AG09319 (cell line): ENCODE measurements at regions not wholly inside any gene's neighbourhood (a gene's known extent, or its start where the extent isn't known, plus 50 kb on each side); places are given as distances from the start of the nearest gene placed in this dataset.

ENCODE experiments used
- DNase-seq: peaks from one replicate; pipeline ENCODE4 v3.0.0-alpha.2; 2010; ENCODE audit warnings: low read depth; ENCODE audit errors: extremely low read depth
- TF ChIP-seq, protein P1 (sequence below): IDR thresholded peaks from 2 replicates; pipeline ENCODE4 v1.5.1; 2011; ENCODE audit warnings: low read depth, mild to moderate bottlenecking, inconsistent platforms, low read length, moderate library complexity

DNA sequence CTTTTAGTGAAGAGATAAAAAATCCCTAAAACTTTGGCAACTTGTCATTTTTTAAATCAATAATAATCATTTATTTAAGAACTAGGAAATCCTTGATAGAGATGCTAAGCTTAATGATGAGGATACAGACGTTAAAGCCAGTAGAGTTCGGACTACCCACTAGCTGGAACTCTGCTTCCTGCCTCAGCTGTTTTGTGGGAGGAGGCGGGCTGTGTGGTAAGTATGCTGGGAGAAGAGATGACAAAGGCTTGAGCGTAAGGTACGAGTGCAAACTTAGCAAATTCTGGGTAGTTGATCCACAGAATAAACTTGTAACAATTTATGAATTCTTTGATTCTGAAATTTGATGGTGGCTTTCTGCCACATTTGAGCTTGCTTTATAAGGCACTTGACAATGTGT is 111.2 kb upstream of the NANOGP8 start:
- DNase-seq, result no peak
- TF ChIP-seq, protein P1, sequence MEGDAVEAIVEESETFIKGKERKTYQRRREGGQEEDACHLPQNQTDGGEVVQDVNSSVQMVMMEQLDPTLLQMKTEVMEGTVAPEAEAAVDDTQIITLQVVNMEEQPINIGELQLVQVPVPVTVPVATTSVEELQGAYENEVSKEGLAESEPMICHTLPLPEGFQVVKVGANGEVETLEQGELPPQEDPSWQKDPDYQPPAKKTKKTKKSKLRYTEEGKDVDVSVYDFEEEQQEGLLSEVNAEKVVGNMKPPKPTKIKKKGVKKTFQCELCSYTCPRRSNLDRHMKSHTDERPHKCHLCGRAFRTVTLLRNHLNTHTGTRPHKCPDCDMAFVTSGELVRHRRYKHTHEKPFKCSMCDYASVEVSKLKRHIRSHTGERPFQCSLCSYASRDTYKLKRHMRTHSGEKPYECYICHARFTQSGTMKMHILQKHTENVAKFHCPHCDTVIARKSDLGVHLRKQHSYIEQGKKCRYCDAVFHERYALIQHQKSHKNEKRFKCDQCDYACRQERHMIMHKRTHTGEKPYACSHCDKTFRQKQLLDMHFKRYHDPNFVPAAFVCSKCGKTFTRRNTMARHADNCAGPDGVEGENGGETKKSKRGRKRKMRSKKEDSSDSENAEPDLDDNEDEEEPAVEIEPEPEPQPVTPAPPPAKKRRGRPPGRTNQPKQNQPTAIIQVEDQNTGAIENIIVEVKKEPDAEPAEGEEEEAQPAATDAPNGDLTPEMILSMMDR, result no peak

DNA sequence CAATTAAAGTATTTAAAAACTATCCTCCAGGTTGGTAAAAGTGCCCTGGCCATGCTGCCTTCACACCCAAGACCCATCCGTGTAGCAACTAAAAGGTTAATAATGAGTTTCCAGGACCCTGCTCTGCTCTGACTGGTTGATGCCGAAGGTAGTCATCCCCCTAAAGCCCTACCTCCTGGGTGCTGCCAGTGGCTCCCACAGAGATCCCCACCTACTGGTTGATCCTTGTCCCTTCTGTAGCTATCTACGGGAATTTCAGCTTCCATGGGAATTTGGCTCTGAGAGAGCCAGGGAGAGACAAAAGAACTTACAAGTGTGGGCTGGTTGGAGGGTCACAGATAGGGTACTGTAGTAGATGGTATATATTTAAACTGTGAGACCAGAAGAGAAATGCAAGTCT is 110.6 kb upstream of the NANOGP8 start:
- no peak for DNase-seq

DNA sequence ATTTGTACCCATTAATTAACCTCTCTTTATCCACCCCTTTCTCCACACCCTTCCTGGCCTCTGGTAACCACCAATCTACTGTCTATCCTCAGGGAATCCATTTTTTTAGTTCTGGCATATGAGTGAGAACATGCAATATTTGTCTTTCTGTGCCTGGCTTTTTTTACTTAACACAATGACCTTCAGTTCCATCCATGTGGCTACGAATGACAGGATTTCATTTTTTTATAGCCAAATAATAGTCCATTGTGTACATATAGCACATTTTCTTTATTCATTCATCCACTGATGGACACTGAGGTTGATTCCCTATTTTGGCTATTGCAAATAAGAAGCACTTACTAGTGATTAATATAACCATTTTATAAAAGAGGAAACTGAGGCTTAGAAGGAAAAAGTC is 109.9 kb upstream of the NANOGP8 start:
- TF ChIP-seq, protein P1, result no peak
- DNase-seq, result no peak

More for the DNA sequence above, 110.6 kb upstream of the NANOGP8 start:
- TF ChIP-seq, protein P1, result no peak

DNA sequence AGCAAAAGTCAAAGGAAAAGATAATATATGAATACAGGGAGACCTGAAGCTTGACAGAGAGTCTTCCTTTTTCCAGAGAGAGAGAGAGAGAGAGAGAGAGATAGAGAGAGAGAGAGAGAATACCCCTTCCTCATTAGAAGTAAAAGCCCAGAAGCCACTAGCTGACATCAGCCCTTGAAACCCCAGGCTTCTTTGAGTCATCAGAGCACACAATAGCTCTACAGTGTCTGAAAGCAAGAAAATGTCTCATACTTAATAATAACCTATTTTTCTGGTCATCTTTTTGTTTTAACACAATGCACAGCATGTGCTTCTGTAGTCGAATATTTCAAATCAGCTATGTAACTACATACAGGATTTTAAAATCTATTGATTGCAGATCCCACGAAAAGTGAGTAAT is 109.2 kb upstream of the NANOGP8 start:
- TF ChIP-seq, protein P1, result no peak
- no peak for DNase-seq

DNA sequence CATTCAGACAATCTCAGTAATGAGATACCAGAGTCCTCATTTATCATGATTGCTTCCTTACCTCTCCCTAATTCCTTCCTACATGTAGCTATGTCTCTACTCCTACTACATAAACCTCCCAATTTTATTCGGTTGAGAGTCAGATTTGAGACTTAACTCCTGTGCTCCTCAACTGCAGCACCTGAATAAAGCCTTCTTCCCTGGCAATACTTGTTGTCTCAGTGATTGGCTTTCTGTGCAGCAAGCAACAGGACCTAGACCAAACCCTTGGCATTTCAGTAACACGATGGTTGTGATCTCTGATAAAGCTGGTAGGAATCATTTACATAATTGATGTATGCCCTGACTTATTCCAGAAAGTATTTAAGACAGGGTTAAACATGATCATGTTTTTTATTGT is 106.7 kb upstream of the NANOGP8 start:
- TF ChIP-seq, protein P1, result no peak
- no peak for DNase-seq

DNA sequence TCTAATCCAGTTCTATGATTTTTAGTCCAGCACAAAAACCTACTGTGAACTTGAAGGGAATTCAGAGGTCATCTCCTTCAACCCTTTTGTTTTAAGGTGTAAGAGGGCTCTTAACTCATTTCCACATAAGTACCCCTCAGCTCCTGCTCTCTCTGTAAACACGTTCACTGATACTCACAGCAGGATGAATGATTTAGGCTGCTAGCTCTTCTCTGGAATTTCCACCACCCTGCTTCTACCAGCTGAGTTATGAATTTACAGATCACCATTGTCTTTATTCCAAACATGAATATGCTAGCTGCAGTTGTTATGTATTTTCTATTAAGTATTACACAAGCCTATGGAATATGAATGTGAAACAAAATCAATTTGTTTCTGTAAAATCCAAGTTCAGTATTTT is 101.3 kb upstream of the NANOGP8 start:
- no peak for DNase-seq
- TF ChIP-seq, protein P1, result no peak

DNA sequence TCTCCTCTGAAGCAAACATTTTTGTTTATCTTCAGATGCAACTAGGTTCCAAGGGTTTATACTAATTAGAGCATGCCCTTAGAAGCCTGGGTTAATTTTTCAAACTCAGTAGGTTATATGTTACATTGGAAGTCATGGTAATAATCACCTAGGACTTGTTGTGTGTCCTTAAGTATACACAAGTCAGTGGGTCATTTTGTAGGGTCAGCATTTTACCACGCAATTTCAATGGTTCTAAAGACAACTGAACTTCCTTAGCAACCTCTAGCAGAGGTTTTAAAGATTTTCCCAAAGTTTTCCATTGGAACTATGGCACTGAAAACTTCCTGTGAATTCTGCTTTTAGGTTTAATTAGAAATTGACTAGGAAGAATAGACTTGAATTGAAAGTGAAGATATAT is 99.6 kb upstream of the NANOGP8 start:
- no peak for DNase-seq

More for the DNA sequence above, 99.6 kb upstream of the NANOGP8 start:
- TF ChIP-seq, protein P1, result no peak
